ENCODE measurements at regions not wholly inside any gene's neighbourhood (a gene's known extent, or its start where the extent isn't known, plus 50 kb on each side); places are given as distances from the start of the nearest gene placed in this dataset.

- in situ Hi-C loops (cut with MboI; ENCODE audit: low sequenced_read_pairs) (loop anchor here (25.0 kb wide), 1 partner anchor 255 kb away; no protein-coding TSS in a partner anchor), dilution Hi-C loops (cut with HindIII; ENCODE audit: low sequenced_read_pairs, unreplicated experiment) (no loop called here), intact Hi-C loops (cut with micrococcal nuclease) (loop anchor here (5.0 to 10.0 kb wide), 2 partner anchors 500 to 908 kb away; no protein-coding TSS in a partner anchor)
- H3K14ac ChIP-seq (replicated peaks; ENCODE audit: low read depth, low read length) = no peak overlapping the region
- no peak overlapping the region for H2BK15ac ChIP-seq (ENCODE audit: low read depth, low read length)
- H2AK5ac ChIP-seq (ENCODE audit: low read depth, low read length) = no peak overlapping the region
- H3K4me3 ChIP-seq (ENCODE audit: insufficient read depth, low read depth, low read length) = no peak overlapping the region
- H3K4me2 ChIP-seq (ENCODE audit: low read depth, low read length) = no peak overlapping the region
- H4K91ac ChIP-seq (ENCODE audit: insufficient read depth, low read depth, low read length) = no peak overlapping the region
- DNase-seq (no peak), ATAC-seq (ENCODE audit: low read depth) (no peak)
- no peak overlapping the region for H2BK5ac ChIP-seq (ENCODE audit: low read depth, low read length, poor library complexity, severe bottlenecking)
- POLR2A ChIA-PET (ENCODE audit: unreplicated experiment) = no interaction called here
- no peak overlapping the region for H3K56ac ChIP-seq (ENCODE audit: extremely low read depth, insufficient read depth, low read length)
- H3K9me1 ChIP-seq (ENCODE audit: insufficient read depth, low read length) = no peaks in the 10 kb centered on the region
- TF ChIP-seq USF2 (IDR thresholded peaks at IDR 0.05; ENCODE audit: low read depth, low read length) (no peak), CTCF (conservative IDR thresholded peaks at IDR 0.05; ENCODE audit: low read depth, low read length) (no peak), MXI1 (IDR thresholded peaks at IDR 0.05; ENCODE audit: borderline replicate concordance, low read depth, low read length) (no peak), RFX5 (IDR thresholded peaks at IDR 0.05; ENCODE audit: low read depth, low read length) (no peak), SMC3 (IDR thresholded peaks at IDR 0.05; ENCODE audit: low read depth, low read length) (no peak), NFE2L2 (IDR thresholded peaks at IDR 0.05; ENCODE audit: low read depth, low read length) (no peak), FOS (IDR thresholded peaks at IDR 0.05; ENCODE audit: low read depth, low read length) (no peak), POLR2A (IDR thresholded peaks at IDR 0.05; ENCODE audit: low read depth, low read length) (no peak), BHLHE40 (IDR thresholded peaks at IDR 0.05; ENCODE audit: low read depth, low read length) (no peak), MAFK (IDR thresholded peaks at IDR 0.05; ENCODE audit: low read depth, low read length) (no peak), CEBPB (IDR thresholded peaks at IDR 0.05; ENCODE audit: low read depth, low read length) (no peak), RAD21 (IDR thresholded peaks at IDR 0.05; ENCODE audit: low read length) (no peak), CHD1 (IDR thresholded peaks at IDR 0.05; ENCODE audit: low read depth, low read length) (no peak), MAZ (IDR thresholded peaks at IDR 0.05; ENCODE audit: borderline replicate concordance, low read depth, low read length) (no peak), RCOR1 (IDR thresholded peaks at IDR 0.05; ENCODE audit: insufficient replicate concordance, low read length) (no peak)
- no peaks in the 10 kb centered on the region; the same call in 1 of the 2 replicates for H3K4me1 ChIP-seq (ENCODE audit: control insufficient read depth, insufficient read depth, low read length)
- no peaks in the 10 kb centered on the region; the same call in 1 of the 2 replicates for H3K27me3 ChIP-seq (ENCODE audit: control insufficient read depth, insufficient read depth, low read length)
- no peaks in the 10 kb centered on the region for H3K36me3 ChIP-seq (ENCODE audit: control insufficient read depth, insufficient read depth, low read length)
- BruUV-seq (replicated peaks) = no TSS peak
- no peak overlapping the region for H3K18ac ChIP-seq (ENCODE audit: low read depth, low read length)
- 10% methylated on average over 2 of the region's 3 CpGs; no CpG with 5 or more reads in 1 of the 2 experiments for WGBS, 2 experiments (ENCODE audit: extremely low coverage in 2 of 2, insufficient read length in 1 of 2)
- H4K8ac ChIP-seq (ENCODE audit: low read depth in 2 of 2, low read length in 2 of 2) = no peak overlapping the region
- H2BK120ac ChIP-seq (ENCODE audit: low read depth, low read length) = no peak overlapping the region
- H3K4ac ChIP-seq (ENCODE audit: low read depth, low read length) = no peak overlapping the region
- no peak overlapping the region for H2AK9ac ChIP-seq (replicated peaks; ENCODE audit: low read depth, low read length, poor library complexity)
- H3K27ac ChIP-seq (ENCODE audit: insufficient read depth, low read length) = no peak overlapping the region
- H4K5ac ChIP-seq (ENCODE audit: low read depth, low read length) = no peak overlapping the region
- no peaks in the 10 kb centered on the region for H4K20me1 ChIP-seq (ENCODE audit: insufficient read depth, low read length)
- no peaks in the 10 kb centered on the region for H3K79me1 ChIP-seq (ENCODE audit: low read depth in 1 of 2, low read length in 2 of 2)
- CTCF ChIA-PET = no interaction called here
- no peaks in the 10 kb centered on the region for H3K9me3 ChIP-seq (ENCODE audit: control insufficient read depth, insufficient read depth, low read length)
- no peak overlapping the region for H2BK20ac ChIP-seq (ENCODE audit: low read depth, low read length)
- H3K23ac ChIP-seq (ENCODE audit: low read depth, low read length) = no peak overlapping the region
- H2AFZ ChIP-seq (replicated peaks; ENCODE audit: low read length, poor library complexity) = no peak overlapping the region
- H3K9ac ChIP-seq (ENCODE audit: low read depth, low read length) = no peak overlapping the region
These were observed 108.8 kb downstream of the KBTBD8 start for GRCh38 chr3:67106874-67107273.
